AG08395 (cell line): ENCODE measurements at regions not wholly inside any gene's neighbourhood (a gene's known extent, or its start where the extent isn't known, plus 50 kb on each side); places are given as distances from the start of the nearest gene placed in this dataset.

Experiments used
- DNase-seq: peaks from one replicate; pipeline ENCODE4 v3.0.0; 2012; ENCODE audit warnings: mixed read lengths, low spot score

DNA sequence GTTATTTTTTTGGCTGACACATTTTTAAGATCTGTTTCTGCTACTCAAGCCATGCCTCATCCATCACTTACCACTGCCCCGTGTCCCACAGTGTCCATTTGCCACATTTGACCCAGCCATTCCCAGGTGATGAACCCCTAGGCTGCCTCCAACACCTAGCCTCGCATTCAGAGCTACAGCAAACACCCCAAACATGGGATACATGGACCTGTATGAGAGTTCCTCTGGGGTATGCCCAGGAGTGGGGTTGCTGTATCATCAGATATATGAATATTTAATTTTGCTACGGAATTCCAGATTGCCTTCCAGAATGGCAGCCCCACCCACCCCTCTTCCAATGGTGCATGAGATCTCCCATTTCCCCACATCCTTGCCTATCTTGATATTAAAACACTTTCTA lies 190.1 kb upstream of the RNF32 start:
- DNase-seq = no peak

DNA sequence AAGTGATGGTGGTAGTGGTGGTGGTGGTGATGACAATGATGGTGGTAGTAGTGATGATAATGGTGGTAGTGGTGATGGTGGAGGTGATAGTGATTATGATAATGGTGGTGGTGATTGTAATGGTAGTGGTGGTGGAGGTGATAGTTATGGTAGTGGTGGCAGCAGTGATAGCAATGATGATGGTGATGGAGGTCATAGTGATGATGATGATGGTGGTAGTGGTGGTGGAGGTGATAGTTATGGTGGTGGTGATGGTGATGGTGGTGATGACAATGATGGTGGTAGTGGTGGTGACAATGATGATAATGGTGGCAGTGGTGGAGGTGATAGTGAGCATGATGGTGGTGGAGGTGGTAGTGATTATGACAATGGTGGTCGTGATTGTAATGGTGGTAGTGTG lies 191.7 kb upstream of the RNF32 start:
- DNase-seq = no peak

DNA sequence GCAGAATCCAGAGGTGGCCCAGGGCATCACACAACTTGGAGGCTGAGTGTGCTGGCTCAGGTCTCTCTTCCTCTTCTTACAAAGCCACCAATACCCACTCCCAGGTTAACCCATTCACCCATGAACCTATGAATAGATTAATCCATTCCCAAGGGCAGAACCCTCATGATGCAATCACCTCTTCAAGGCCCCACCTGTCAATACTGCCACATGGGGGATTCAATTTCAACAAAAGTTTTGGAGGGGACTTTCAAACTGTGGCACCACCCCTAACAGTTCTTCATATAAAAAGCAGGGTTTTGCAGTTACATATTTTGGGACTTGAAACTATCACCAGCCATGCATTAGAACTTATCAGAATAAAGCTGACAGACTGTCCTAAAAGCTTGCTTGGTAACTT lies 193.6 kb upstream of the RNF32 start:
- no peak for DNase-seq

DNA sequence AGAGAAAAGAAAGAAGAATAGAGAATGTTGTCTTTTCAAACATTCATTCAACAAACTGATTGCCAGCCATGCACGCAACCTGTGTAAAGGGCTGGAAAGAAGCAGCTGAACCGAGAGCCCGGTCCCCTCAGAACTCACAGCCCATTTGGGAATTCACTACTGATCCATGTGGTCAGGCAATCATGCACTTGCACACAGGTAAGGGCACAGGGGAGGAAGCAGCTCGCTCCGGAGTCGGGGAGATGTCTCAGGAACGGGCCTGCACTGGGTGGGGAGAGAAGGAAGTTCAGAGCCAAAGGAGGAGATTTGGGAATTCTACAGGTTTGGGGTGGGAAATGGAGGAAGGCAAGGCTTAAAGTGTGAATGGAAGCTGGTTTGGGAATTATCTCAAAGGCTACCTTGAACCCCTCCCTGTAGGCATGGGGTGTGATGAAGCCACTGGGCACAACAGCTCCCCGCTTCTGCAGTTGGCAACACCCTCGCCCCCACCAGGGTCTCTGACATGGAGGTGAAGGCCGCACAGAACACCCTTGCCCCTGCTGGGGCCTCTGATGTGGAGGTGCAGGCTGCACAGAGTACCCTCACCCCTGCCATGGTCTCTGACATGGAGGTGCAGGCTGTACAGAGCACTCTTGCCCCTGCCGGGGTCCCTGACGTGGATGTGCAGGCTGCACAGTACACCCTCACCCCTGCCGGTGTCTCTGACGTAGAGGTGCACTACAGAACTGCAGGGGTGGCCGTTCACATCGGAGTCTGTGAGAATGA lies 194.4 kb upstream of the RNF32 start:
- DNase-seq = no peak

DNA sequence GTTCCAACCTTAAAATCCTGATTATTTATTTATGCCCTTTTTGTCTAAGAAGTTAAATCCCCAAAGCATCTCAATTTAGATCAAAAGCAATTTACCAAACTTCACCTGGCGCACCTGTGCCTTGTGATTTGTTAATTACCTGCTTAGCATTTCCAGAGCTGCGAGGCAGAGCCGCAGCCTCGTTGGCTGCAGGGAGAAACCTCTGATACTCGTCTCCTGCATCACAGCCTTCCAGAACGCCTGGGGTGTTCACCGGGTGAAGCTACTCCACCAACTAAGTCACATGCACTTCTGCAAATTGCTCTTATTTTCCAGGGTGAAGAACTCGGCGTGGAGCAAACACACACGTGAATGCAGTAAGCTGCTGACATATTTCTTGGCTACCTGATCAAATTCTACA lies 198.1 kb upstream of the RNF32 start:
- DNase-seq = no peak

DNA sequence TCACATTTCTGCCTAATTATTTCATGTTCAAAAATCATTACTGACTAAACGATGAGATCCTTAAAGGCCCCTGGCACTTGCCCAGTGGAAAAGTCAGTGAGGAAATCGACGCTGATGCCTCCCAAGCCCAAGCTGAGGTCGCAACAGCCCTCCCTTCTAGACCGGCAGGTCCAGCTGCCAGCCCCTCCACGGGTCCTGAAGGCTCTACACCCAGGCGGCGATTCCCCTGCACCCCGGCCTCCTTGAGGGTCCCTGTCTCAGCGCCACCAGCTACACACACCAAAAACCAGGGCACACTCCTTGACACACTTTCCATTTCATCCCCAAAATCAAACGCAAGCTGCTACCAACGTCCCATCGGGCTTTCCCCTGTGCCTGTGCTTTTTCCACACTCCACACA lies 200.1 kb upstream of the RNF32 start:
- no peak for DNase-seq

DNA sequence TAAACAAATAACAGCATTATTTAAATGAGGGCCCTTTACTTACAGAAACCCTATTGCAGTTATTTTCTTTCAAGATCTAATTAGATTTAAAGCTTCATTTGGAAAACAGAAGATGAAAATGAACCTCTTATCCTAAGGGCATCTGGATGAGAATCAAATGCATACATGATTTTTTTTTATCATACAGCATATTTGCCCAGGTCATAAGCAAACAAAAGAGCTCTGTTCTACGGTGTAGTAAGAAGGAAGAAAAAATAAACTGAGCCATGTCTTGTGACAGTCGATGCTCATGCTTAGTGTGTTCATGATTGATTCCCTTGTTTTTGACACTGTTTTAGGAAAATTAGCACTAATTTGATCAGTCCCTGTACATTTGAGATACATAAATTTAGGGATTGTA lies 202.6 kb upstream of the RNF32 start:
- DNase-seq = no peak

DNA sequence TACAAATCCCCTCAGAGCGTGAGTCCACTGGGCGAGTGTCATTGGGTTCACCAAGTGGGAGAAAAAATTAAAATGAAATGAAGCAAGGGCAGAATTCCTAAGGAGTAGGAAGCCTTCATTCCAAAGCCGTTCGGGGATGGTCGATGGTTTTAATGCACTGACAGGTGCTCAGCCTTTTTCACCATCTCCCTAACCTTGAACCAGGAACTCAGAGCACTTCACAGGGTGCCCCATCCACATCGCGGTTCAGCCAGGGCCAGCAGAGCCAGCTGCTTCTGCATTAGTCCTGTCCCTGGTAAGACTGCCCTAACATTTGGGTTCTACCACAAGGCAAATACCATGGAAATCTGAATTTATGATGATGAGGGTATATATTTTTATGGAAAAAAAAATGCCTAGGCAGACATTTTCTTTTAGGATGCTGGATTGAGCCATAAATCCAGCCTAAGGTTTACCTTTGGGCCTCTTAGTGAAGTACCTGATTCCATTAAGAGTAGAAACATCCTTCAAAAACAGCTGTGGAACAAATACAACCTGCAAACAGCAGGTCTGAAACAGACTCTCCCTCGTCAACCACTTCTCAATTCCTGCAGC lies 203.5 kb upstream of the RNF32 start:
- DNase-seq = no peak

DNA sequence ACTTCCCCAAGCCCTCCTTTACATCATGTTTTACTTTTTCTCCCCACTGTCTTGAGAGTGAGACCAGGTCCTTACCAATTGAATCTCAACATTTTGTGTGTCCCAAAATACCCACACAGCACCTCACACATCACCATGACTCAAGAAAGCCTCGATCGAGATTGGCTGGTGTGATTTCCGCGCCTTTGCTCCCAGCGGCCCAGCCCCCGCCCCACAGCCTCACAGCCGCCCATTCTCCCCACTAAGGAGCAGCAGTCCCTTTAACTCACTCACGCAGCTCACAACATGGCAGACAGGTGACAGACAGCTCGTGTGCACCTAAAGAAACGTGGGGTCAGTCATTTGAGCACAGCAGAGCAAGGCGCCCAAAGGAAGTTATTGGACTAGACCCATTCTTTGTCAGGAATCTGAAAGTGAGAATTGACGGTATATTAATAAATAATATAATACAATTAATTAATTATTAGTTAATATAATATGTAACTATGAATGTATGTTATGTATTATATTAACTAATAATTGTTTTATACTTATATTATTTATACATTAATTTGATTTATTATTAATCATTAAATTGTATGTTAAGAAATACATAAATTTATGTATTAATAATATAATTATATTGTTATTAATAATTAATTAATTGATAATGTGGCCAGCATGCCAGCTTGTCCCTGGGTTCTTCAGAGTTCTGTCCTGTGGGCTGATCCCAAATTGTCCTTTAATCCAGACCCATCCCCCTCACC lies 204.9 kb upstream of the RNF32 start:
- no peak for DNase-seq

DNA sequence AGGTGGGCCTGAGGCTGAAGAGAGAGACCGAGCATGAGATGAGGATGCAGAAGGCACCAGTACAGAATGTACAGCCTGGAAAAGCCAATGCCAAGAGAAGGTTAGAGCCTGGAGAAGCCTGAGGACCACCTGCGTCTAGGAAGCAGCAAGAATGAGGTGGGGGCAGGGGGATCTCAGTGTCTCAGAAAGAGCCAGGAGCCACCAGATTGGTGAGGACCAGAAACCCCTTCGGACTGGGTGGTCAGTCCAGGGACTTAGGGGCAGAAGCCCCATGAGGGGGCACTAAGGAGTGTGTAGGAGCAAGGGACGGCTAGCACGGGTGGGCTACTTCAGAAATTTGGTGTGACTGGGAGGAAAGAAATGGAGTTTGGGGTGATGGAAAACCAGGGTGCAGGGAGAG lies 205.9 kb upstream of the RNF32 start:
- no peak for DNase-seq

DNA sequence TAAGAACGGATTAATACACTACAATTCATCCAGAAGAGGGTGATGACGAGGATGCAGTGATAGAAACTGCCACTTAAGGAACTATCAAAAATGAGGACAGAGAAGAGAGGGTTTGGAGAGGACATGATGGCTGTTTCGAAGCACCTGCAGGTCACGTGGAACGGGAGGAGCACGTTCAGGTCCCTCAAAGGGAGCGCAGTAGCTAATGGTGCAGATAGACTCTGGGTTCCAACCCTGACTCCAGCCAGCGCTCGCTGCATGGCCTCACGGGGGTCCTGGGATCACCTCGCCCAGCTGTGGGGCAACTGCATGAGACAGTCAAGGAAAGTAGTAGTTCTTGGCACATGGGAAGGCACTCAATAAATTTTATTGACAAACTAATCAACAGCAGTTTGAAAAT lies 208.6 kb upstream of the RNF32 start:
- DNase-seq = no peak

DNA sequence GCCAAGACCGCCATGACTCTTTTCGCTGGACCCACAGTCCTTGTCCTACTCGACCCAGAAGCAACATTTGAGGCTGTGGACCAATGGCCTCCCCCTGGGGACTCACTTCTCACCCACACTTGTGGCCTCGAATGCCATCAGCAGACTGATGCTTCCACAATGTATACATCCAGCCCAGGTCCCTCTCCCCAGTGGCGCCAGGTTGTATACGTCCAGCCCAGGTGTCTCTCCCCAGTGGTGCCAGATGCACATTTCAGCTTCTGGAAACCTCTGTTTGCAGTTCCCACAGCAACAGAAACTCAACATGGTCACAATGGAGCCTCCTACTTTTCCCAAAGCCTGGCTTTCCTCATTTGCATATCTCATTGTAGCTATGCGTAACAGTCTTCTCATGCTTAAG lies 210.5 kb upstream of the RNF32 start:
- no peak for DNase-seq

DNA sequence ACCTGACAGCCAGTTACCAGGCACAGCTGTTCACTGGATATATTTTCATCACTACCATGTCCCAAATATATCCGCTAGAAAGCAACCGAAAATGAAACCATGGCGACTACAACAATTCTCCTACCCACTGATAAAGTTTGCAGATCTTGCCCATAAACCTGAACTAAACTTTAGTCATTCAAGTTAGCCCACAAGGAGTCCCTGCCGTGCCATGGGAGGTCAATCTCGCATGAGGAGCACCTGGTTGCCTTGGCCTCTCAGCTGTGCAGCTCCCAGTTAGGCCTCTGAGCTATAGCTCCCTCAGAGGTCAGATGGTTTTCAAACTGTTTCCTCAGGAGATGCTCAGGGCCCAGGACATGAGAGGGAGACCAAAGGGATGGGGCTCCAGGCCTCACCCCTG lies 211.1 kb upstream of the RNF32 start:
- no peak for DNase-seq

DNA sequence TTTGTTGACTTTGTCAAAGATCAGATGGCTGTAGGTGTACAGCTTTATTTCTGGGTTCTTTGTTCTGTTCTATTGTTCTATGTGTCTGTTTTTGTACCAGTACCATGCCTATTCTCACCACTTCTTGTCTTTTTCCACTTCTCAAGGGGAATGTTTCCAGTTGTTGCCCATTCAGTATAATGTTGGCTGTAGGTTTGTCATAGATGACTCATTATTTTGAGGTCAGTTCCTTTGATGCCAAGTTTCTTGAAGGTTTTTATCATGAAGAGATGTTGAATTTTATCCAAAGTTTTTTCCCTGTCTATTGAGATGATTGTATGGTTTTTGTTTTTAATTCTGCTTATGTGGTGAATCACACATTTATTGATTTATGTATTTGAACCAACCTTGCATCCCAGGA lies 216.7 kb upstream of the RNF32 start:
- no peak for DNase-seq

DNA sequence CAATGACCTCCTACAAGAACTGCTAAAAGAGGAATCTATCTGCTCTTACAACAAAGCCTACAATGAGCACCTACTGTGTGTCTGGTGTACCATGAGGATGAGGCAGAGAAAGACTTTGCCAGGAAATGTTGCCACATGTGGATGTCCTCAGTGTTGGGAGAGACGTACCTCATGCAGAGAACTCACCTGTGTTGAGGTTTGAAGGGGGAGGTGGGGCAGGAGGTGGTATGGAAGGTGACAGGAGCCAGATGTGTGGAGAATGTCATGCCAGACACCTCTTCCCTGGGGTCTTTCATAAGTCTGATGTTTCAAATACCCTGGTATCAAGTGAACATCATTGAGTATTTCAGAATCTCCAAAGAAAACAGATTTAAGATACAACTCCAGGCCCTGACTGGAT lies 220.1 kb upstream of the RNF32 start:
- DNase-seq = no peak

DNA sequence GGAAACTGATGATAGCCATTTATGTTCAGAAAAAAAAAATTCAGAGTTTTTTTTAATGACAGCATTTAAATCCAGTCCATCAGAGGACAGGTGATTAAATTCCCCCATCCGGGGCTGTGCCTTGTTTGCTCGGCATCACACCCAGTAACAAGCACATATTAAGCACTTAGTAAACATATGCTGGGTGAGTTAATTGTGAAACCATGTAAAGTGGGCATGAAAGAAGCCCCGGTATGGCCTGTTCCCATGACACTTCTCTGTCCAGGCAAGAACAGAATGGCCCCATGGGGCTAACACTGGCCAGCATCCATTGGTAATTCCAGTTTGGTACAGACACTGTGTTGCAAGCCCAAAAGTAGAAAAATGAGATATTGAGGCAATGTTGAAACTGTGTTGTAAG lies 220.8 kb upstream of the RNF32 start:
- no peak for DNase-seq

DNA sequence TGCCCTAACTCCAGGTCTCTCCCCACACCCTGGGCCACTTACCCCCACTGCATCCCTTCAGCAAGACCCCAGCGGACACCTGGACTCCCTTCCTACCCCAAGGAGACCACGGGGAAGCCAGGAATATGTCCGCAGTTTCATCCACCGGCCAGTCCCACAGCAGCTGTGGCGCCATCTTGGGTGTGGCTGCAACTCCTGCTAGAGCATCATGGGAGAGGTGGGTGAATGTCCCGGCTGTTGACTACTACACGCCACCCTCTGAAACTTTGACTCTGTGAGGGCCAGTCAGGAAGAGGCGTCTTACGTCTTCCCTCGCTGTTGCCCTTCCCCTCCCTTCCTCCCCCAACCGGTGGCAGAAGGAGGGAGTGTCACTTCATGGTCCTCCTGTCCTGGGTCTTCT lies 238.3 kb upstream of the RNF32 start:
- DNase-seq = no peak

DNA sequence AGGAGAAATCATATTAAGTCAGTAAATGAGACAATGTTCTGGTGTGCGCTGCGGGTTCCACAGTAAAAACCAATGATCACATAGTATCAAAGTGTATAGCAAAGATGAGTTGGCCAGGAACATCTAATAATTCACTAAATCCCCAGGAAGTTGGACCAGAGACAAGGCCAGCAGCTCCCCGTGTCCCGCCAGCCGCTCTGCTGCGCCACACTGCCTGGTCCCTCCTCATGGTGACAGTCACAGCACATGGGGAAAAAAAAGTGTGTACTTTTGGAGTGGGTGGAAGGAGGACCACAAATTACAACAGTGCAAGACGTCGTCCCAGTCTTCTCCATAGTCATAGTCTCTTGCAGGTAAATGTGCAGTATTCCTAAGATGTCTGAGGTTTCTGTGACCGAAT lies 239.0 kb upstream of the RNF32 start:
- DNase-seq = no peak

DNA sequence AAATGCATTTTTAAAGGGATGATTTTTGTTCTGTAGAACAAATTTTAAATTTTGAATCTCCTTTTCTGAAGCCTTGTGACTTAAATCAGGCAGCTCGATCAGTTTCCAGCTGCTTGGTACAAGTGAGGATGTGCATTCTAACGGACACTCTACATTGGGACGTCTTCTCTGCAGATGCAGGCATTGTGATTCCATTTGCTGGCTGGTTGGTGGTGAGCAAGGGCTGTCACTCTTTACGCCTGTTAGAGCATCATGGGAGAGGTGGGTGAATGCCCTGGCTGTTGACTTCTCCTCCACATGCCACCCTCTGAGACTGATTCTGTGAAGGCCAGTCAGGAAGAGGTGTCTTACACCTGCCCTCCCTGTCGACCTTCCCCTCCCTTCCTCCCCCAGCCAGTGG lies 240.5 kb upstream of the RNF32 start:
- no peak for DNase-seq

DNA sequence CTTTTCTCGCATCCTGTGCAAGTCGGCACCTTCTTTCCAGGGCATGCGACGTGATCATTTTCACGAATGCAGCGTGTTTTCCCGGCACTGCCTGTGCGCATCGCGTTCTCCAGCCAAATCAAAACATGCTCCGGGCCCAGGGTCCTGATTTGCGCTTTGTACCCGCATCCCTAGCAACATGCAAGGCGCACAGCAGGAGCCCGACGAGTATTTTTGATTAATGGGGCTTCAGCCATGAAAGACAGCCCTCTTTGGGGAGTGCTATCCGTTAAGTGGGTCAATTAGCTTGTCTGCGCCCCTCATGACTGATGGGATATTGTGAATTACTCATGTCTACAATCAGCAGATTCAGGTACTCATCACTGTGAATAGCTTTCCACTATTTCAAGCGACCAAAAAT lies 243.3 kb upstream of the RNF32 start:
- DNase-seq = no peak

DNA sequence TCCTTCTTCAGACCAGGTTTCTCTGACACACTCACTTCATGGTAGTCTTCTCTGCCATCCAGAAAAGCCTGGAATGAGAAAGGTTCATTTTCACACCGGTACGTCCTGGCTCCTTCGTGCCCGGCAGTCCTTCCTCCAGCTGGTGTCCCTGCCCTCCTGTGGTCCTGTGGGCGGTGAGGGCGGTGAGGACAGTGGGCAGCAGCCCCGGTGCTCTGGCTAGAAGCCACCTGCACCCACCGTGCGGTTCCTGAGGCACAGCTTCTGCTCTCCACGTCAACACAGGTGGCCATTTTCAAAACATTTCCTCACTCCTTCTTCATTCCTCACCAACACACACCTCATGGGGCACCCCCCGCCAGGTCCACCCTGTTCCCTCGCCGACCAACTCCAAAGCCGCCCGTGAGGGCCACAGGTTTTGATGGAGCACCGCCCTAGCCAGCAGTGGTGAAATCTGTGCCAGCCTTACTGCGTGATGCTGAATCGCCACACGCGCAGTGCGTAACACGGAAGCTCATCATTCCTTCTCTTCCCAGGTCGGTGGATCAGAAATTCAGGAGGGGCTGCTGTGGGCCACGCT lies 251.4 kb upstream of the RNF32 start:
- DNase-seq = no peak

DNA sequence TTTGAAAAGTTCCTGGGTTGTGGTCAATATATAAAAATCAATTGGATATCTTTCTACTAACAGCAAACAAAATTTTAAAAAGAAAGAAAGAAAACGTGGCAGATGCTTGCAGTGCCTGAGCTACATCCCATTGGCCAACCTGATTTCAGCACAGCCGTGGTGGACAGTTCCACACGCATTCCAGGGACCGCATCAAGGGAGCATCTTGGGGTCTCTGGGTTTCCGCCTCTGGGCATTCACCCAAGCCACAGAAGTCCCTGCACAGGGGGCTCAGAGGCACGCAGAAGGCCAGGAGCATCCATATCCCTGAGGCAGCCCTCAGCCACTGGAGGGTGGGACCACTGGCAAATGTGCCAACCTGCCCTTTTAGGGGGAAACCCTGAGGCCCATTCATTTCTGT lies 254.5 kb upstream of the RNF32 start:
- DNase-seq = no peak

DNA sequence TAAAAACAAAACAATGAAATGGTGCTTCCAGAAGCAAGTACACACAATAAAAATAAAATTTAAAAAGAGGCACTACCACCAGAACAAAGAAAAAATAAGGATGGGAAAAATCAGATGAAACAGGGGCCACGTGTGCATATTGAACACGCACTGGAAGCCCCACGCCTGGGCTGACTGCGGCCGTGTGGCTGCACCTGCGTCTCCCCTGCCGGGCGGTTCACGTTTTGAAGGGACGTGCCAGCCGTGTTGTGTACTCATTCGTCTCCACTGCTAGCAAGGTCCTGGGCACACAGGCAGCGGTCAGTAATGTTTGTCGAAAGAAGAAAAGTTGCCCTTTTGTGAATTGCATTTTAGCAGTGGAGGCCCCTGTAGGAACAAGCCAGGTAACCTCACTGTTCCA lies 255.9 kb upstream of the RNF32 start:
- DNase-seq = no peak
